ENCODE measurements at regions not wholly inside any gene's neighbourhood (a gene's known extent, or its start where the extent isn't known, plus 50 kb on each side); places are given as distances from the start of the nearest gene placed in this dataset.

- no peak for TF ChIP-seq ZNF263 (CRISPR knock-in tag; IDR thresholded peaks at IDR 0.05; ENCODE audit: low read depth)
Observed at GRCh38 chr5:98314292-98314691, 459.2 kb upstream of the RGMB start (continued).

- H3K9me3 Mint-ChIP-seq, result no peaks in the 10 kb centered on the region
- no peaks in the 10 kb centered on the region for H3K36me3 Mint-ChIP-seq
- H3K4me1 Mint-ChIP-seq, result peaks cover 22% of the 10 kb centered on the region
- no peak overlapping the region for H3K27ac Mint-ChIP-seq
- POLR2A ChIA-PET, result interaction anchor here (0.5 to 0.6 kb wide), 2 partner anchors 309 to 1566 kb away, joined by 4 to 10 read pairs; no protein-coding TSS in a partner anchor
- TF ChIP-seq SOX15 (CRISPR knock-in tag; IDR thresholded peaks at IDR 0.05), result no peak
- no peak for TF ChIP-seq E2F5 (CRISPR knock-in tag; IDR thresholded peaks at IDR 0.05)
- H3K4me3 Mint-ChIP-seq, result no peak overlapping the region
- CTCF ChIA-PET, result no interaction called here
- no peaks in the 10 kb centered on the region for H3K27me3 Mint-ChIP-seq (ENCODE audit: low read depth)
- DNase-seq (ENCODE audit: low spot score) (no peak), ATAC-seq (no peak)
Observed at GRCh38 chr5:98318386-98318785, 455.1 kb upstream of the RGMB start.

- ATAC-seq, result peak; percentile 39
- peaks cover 22% of the 10 kb centered on the region for H3K4me1 Mint-ChIP-seq
Observed at GRCh38 chr5:98319299-98320011, 454.0 kb upstream of the RGMB start.

More at GRCh38 chr5:98319299-98320011, 454.0 kb upstream of the RGMB start:
- no peaks in the 10 kb centered on the region for H3K36me3 Mint-ChIP-seq
- no peak for TF ChIP-seq ELF4 (CRISPR knock-in tag; IDR thresholded peaks at IDR 0.05; ENCODE audit: low read depth)
- no peak for TF ChIP-seq ZNF671 (CRISPR knock-in tag; IDR thresholded peaks at IDR 0.05)
- TF ChIP-seq ZNF232 (CRISPR knock-in tag; IDR thresholded peaks at IDR 0.05), result no peak
- TF ChIP-seq NR3C1 (CRISPR knock-in tag; conservative IDR thresholded peaks at IDR 0.05; ENCODE audit: low read depth), result no peak
- TF ChIP-seq NFE2L1 (CRISPR knock-in tag; IDR thresholded peaks at IDR 0.05), result no peak
- no peak for TF ChIP-seq ZBTB43 (CRISPR knock-in tag; IDR thresholded peaks at IDR 0.05)
- TF ChIP-seq ZNF396 (CRISPR knock-in tag; IDR thresholded peaks at IDR 0.05; ENCODE audit: borderline replicate concordance), result no peak
- TF ChIP-seq AFF4 (CRISPR knock-in tag; IDR thresholded peaks at IDR 0.05; ENCODE audit: borderline replicate concordance), result no peak
- no peak for TF ChIP-seq RORB (CRISPR knock-in tag; IDR thresholded peaks at IDR 0.05)
- TF ChIP-seq FOXP1 (CRISPR knock-in tag; IDR thresholded peaks at IDR 0.05; ENCODE audit: borderline replicate concordance), result no peak
- TF ChIP-seq MLX (CRISPR knock-in tag; IDR thresholded peaks at IDR 0.05), result no peak
- TF ChIP-seq E2F1 (CRISPR knock-in tag; IDR thresholded peaks at IDR 0.05), result no peak
- H3K27me3 Mint-ChIP-seq (ENCODE audit: low read depth), result no peaks in the 10 kb centered on the region
- H3K9me3 Mint-ChIP-seq, result no peaks in the 10 kb centered on the region
- ChIA-PET CTCF (interaction anchor here (1.2 kb wide), 1 partner anchor 448 kb away, joined by 3 read pairs; no protein-coding TSS in a partner anchor), POLR2A (no interaction called here)
- no peak overlapping the region for H3K27ac Mint-ChIP-seq
- no peak for DNase-seq (ENCODE audit: low spot score)
- H3K4me3 Mint-ChIP-seq, result no peak overlapping the region

Measured in WTC11 (cell line).